ENCODE measurements at regions not wholly inside any gene's neighbourhood (a gene's known extent, or its start where the extent isn't known, plus 50 kb on each side); places are given as distances from the start of the nearest gene placed in this dataset.
A peak's percentile ranks its signal among the peaks of the same experiment; 100 is the strongest.
"Not testable (repeated sequence)": the region's sequence is repeated elsewhere in the genome, so short reads cannot be mapped to it uniquely, and the experiment has no call there.

GRCh38 chr21:16187603-16188301 lies 458.0 kb downstream of the USP25 start:
- no peak for DNase-seq

GRCh38 chr21:16192902-16193301 lies 463.1 kb downstream of the USP25 start:
- peak; percentile 24 for DNase-seq

- DNase-seq = no peak
Observed at GRCh38 chr21:16193496-16194094, 463.8 kb downstream of the USP25 start.

GRCh38 chr21:16194095-16194787 lies 464.5 kb downstream of the USP25 start:
- DNase-seq = peak; percentile 34

GRCh38 chr21:16194788-16195537 lies 465.2 kb downstream of the USP25 start:
- no peak for DNase-seq

GRCh38 chr21:16195538-16195910 lies 465.7 kb downstream of the USP25 start:
- no peak for DNase-seq

GRCh38 chr21:16196001-16196400 lies 466.2 kb downstream of the USP25 start:
- no peak for DNase-seq

GRCh38 chr21:16198546-16198945 lies 468.8 kb downstream of the USP25 start:
- DNase-seq = no peak

- DNase-seq = no peak
Observed at GRCh38 chr21:16199539-16199938, 469.8 kb downstream of the USP25 start.

- DNase-seq = no peak
Observed at GRCh38 chr21:16201718-16202117, 471.9 kb downstream of the USP25 start.

GRCh38 chr21:16205527-16205926 lies 475.7 kb downstream of the USP25 start:
- DNase-seq = no peak

- DNase-seq = no peak
Observed at GRCh38 chr21:16211339-16212303, 481.8 kb downstream of the USP25 start.

GRCh38 chr21:16213518-16213917 lies 483.7 kb downstream of the USP25 start:
- no peak for DNase-seq

- no peak for DNase-seq
Observed at GRCh38 chr21:16215193-16215592, 485.4 kb downstream of the USP25 start.

- no peak for DNase-seq
Observed at GRCh38 chr21:16215663-16216183, 485.9 kb downstream of the USP25 start.

GRCh38 chr21:16216288-16216962 lies 486.6 kb downstream of the USP25 start:
- DNase-seq = no peak

GRCh38 chr21:16218682-16219343 lies 489.0 kb downstream of the USP25 start:
- DNase-seq = no peak

- not testable (repeated sequence) for DNase-seq
Observed at GRCh38 chr21:16224756-16225155, 495.0 kb downstream of the USP25 start.

GRCh38 chr21:16239659-16240265 lies 510.0 kb downstream of the USP25 start:
- DNase-seq = no peak

GRCh38 chr21:16241016-16241415 lies 511.2 kb downstream of the USP25 start:
- no peak for DNase-seq
